GM12873 (cell line): ENCODE measurements at regions not wholly inside any gene's neighbourhood (a gene's known extent, or its start where the extent isn't known, plus 50 kb on each side); places are given as distances from the start of the nearest gene placed in this dataset.
A peak's percentile ranks its signal among the peaks of the same experiment; 100 is the strongest.

ENCODE experiments used
- CTCF ChIP-seq: IDR thresholded peaks from 2 replicates; pipeline ENCODE4 v1.5.1; 2012; ENCODE audit warnings: low read depth, mild to moderate bottlenecking, moderate library complexity, low read length, control low read depth; ENCODE audit not compliant: insufficient read depth; ENCODE audit errors: missing control alignments

- peak; percentile 40 for TF ChIP-seq CTCF
Measured at GRCh38 chr7:142520885-142521284, 228.4 kb upstream of the PRSS1 start.

GRCh38 chr7:142519079-142520078 lies 229.9 kb upstream of the PRSS1 start:
- TF ChIP-seq CTCF = no peak

GRCh38 chr7:142516038-142516501 lies 233.2 kb upstream of the PRSS1 start:
- TF ChIP-seq CTCF = peak; percentile 76

- TF ChIP-seq CTCF = no peak
Measured at GRCh38 chr7:142513178-142513955, 235.9 kb upstream of the PRSS1 start.

GRCh38 chr7:142511801-142512200 lies 237.5 kb upstream of the PRSS1 start:
- no peak for TF ChIP-seq CTCF

- no peak for TF ChIP-seq CTCF
Measured at GRCh38 chr7:142511374-142511773, 237.9 kb upstream of the PRSS1 start.

GRCh38 chr7:142508251-142508650 lies 241.0 kb upstream of the PRSS1 start:
- no peak for TF ChIP-seq CTCF
